Left cardiac atrium (tissue), 4 donors: ENCODE measurements at regions not wholly inside any gene's neighbourhood (a gene's known extent, or its start where the extent isn't known, plus 50 kb on each side); places are given as distances from the start of the nearest gene placed in this dataset.
"Not testable (repeated sequence)": the region's sequence is repeated elsewhere in the genome, so short reads cannot be mapped to it uniquely, and the experiment has no call there.

Source experiments
- ATAC-seq, 2 donors: fragments of 200-7000 bp; cut with Tn5 transposase; one replicate each; pipeline ENCODE4 v1.9.1; 2020; ENCODE audit warnings: mild to moderate bottlenecking in 2 of 2, moderate library complexity in 2 of 2
- DNase-seq: peaks from one replicate; pipeline ENCODE4 v3.0.0-alpha.2; 2020
- intact Hi-C, 2 donors: fragments of 100-400 bp; cut with DNase I; formaldehyde crosslinking; loops; one replicate each; pipeline versions ENCODE4 v1.14.1 to v1.15.1; 2022 to 2023
- donor health status: DM: no; HTN: yes; CAD: no.
- donor health status: DM: no; HTN: yes; CAD: no; lungs with severe emphysema.
- donor health status: DM: yes; HTN: yes; CAD: no.
- donor health status: Dilated cardiomyopathy.

DNA sequence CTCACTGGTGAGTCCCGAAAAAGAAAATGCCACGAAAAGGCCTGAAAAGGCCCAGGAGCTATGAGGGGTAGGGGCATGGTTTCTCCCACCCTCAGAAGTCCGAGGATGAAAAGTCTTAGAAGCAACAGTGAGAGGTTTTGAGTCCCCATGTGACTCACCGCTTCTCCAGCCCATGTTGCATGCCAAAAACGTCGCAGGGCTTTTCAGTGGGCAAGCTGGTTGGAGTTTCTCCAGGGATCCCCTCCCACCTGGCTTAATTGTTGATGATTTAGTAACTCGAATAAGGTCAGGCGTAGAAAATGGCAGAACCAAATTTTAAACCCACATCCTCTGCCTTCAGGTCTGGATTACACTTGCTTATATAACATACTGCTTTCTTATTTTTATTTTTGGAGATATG, 96.3 kb upstream of the ARMC3 start:
- intact Hi-C loops: no loop called here
- no peak for ATAC-seq
- DNase-seq: no peak

DNA sequence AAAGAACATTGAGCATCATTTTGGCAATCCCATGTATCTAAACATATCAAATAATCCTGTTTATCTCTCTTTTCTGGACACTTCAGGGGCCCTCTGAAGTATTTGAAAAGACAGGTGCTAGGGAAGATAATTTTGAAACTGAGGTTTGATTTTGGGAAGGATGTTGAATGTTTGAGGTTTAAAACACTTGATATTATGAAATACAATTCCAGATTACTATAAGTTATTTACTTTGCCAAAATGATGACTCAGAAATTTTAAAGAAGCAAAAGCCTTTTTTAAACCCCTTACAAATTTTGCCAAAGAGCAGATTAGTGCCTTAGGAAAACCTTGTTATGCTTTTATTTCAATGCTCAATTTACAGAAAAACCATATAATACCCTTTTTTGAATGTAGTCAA, 99.1 kb upstream of the ARMC3 start:
- DNase-seq, intact Hi-C loops, ATAC-seq: not testable (repeated sequence)

DNA sequence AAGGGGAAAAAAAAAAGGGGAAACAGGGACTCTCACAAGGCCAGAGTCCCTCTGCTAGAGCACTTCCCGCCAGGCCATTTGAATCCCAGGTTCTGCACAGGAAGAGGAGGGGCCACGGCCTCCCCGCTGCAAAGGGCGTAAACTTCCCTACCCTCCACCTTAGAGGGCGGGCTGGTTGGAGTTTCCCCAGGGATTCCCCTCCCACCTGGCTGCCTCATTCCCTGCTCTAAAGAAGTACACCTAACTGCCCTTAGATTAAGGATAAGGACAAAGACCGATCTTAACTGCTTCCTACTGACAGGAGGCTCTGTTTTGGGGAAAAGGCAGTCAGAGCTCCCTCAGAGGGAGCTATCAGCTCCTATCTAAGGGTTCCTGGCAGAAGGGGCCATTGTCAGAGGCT, 102.0 kb upstream of the ARMC3 start:
- ATAC-seq (peak in 1 of 2 donors; percentile 58), DNase-seq (no peak)
- intact Hi-C loops: no loop called here

DNA sequence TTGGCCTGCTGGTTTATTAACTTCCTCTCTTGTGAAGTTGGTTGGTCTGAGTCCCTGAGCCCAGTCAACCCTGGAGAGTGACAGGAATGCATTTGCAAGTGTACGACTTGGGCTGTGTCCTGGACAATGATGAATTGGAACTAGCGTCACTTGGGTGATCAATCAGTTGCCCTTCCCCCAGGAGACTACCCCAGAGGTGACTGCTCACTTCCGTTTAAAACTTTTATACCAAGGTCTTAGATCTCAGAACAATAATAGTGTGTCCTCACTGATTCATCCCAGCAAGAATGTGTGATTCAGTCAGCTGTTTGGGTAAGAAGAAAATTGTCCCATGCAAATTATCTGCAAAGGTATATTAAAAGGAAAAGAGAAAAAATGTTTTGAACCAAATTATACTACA, 102.9 kb upstream of the ARMC3 start:
- DNase-seq (no peak), ATAC-seq (no peak)
- intact Hi-C loops: no loop called here

GRCh38 chr10:22824520-22824919, 103.3 kb upstream of the ARMC3 start:
- DNase-seq (no peak), ATAC-seq (no peak)
- intact Hi-C loops: no loop called here

DNA sequence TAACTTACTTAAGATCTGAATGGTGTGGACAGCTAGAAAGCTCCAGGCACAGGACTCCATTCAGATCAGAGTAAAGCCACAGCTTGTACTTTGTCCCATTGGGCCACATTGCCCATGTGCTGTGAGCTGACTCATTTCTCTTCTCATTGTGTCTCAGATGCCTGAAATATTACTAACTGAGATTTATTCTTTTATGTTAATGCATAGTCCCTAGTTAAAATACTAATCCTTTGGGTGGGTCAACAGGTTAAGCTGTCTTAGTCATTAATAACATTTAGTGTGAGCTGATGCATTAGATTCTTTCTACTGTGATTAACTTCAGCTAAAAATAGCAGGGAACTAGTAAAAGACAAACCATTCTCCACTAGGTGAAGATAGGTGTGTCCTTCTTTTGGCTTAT, 104.7 kb upstream of the ARMC3 start:
- ATAC-seq: no peak
- no peak for DNase-seq
- intact Hi-C loops: no loop called here

GRCh38 chr10:22821921-22822320, 105.9 kb upstream of the ARMC3 start:
- DNase-seq, ATAC-seq: not testable (repeated sequence)

GRCh38 chr10:22821501-22821900, 106.4 kb upstream of the ARMC3 start:
- DNase-seq: no peak
- intact Hi-C loops: no loop called here
- no peak for ATAC-seq

More at GRCh38 chr10:22821921-22822320, 105.9 kb upstream of the ARMC3 start:
- intact Hi-C loops: not testable (repeated sequence)

GRCh38 chr10:22816298-22816653, 101.9 kb upstream of the PIP4K2A start:
- ATAC-seq (peak in 1 of 2 donors; percentile 65), DNase-seq (no peak)
- intact Hi-C loops: no loop called here

DNA sequence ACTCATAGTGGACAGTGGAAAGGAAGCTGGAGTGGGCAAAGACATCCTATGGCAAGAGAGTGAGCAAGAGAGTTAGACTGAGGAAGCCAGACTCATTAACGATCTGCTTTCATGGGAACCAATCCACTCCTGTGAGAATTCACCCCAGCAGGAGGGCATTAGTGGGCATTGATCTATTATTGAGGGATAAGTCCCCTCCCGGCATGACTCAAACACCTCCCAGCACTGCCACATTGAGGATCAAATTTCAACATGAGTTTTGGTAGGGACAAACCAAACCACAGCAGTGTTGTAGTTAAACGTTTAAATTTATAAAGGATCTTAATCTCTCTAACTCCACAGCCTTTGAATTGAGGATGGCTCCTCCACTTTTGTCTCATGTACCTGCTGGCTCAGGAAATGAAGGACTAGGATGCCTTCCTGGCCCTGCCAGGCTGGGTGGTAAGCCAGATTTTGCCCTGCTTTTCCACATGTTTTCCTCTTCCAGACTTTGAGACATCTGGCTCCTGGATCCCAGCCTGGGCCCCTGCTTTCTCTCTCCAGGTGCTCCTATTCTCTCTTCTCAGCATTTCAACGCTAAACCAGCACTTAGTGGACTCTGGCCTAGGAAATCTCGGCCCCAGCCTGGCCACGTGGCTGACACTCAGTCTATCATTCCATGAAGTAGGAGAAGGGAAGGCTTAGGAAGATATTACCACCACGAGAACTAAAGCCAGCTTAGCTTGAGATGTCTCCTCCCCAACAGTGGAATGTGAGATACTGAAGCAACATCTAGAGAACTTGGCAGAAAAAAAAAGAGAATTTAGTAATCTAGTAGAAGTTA, 96.5 kb upstream of the PIP4K2A start:
- intact Hi-C loops: no loop called here
- ATAC-seq (no peak), DNase-seq (no peak)

GRCh38 chr10:22807238-22807637, 92.9 kb upstream of the PIP4K2A start:
- no peak for ATAC-seq
- intact Hi-C loops: no loop called here
- no peak for DNase-seq

DNA sequence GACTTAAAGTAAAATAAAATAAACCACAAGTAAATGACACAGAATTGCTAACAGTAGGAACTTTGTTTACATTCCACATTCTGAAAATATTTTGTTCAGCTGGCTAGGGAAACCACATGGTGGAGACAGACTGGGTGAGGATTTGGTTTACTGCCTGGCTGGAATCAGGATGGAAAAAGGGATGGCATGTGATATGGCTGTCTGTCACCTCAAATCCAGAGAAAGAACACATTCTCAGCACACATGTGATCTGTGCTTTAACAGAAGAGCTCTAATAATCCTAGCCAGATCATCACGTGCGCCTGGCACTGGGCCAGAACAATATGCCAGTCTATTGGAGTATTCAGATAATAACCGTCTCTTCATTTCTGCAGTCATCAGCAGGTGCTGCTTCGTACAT, 90.9 kb upstream of the PIP4K2A start:
- ATAC-seq (peak in 1 of 2 donors; percentile 30), DNase-seq (no peak)
- intact Hi-C loops: no loop called here

DNA sequence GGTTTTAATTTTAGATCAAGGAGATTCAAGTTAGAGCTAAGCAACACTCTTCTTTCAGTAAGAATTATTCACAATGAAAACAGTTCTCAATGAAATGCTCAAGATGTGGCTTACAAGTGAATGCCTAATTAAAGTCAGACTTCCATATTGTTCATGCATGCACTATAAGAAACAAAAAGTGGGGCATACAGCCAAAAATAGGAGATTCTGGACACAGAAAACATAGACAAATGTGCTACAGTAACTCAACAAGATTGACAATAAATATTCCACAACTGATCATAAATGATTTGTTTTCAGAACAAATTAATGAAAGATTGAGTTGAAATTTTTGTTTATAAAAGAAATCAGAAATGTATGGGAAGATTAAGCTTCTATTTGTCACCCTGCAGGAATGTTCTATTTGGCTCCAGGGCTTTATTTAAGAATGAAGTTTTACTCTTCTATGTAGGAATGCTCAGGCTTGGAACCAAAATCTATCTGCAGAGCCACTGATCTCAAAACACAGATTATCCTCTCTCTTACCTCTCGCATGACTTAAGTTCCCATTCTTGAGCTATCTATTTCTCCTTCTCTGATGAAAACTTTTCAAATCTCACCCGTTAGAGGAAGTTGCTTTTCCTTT, 89.0 kb upstream of the PIP4K2A start:
- ATAC-seq: no peak
- DNase-seq: no peak
- intact Hi-C loops: no loop called here

GRCh38 chr10:22801785-22802184, 87.4 kb upstream of the PIP4K2A start:
- DNase-seq: no peak
- no peak for ATAC-seq
- intact Hi-C loops: no loop called here

GRCh38 chr10:22797796-22798195, 83.4 kb upstream of the PIP4K2A start:
- intact Hi-C loops, DNase-seq, ATAC-seq: not testable (repeated sequence)

DNA sequence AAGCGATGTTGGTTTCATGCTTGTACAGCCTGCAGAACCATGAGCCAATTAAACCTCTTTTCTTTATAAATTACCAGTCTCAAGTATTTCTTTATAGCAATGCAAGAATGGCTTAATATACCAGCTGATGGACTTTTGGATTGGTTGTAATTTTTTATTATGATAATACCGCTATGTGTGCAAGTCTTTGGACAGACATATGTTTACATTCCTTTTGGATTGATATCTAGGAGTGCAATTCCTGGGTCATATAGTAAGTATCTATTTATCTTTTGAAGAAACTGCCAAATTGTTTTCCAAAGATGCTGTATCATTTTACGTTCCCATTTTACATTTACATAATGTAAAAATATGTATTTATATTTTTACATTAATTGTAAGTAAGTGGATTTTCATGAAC, 81.2 kb upstream of the PIP4K2A start:
- intact Hi-C loops: no loop called here
- no peak for ATAC-seq

GRCh38 chr10:22792161-22792560, 77.8 kb upstream of the PIP4K2A start:
- no peak for ATAC-seq
- intact Hi-C loops: no loop called here
- no peak for DNase-seq

More for the DNA sequence above, 81.2 kb upstream of the PIP4K2A start:
- DNase-seq: no peak

- ATAC-seq (no peak), DNase-seq (no peak)
- intact Hi-C loops: no loop called here
These were observed 77.3 kb upstream of the PIP4K2A start for GRCh38 chr10:22791665-22792064.

GRCh38 chr10:22784668-22785067, 70.3 kb upstream of the PIP4K2A start:
- ATAC-seq: no peak
- no peak for DNase-seq
- intact Hi-C loops: no loop called here

- ATAC-seq: no peak
- intact Hi-C loops: no loop called here
These were observed 69.4 kb upstream of the PIP4K2A start for GRCh38 chr10:22783807-22784206.

DNA sequence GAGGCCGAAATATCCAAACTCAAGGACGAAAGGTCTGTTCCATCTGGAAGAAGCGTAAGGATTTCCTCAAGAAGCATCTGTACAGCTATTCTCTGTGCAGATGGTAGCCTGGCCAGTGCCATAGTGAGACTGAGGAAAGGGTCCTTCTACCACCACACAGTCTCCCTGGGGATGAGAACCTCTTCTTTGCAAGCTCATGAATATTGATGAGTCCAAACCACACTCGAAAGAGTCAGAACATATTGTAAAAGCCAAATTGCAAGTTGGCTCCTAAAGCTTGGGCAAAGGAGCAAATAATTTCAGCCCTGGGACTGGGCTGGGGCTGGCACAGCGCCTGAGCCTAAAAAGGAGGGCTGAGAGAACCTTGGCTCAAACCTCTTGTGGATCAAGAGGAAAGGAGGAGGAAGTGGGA, 66.1 kb upstream of the PIP4K2A start:
- ATAC-seq (peak; percentile 22 to 65), DNase-seq (no peak)
- intact Hi-C loops: no loop called here

More at GRCh38 chr10:22783807-22784206, 69.4 kb upstream of the PIP4K2A start:
- DNase-seq: no peak
